HG03159 (cell line): ENCODE measurements at regions not wholly inside any gene's neighbourhood (a gene's known extent, or its start where the extent isn't known, plus 50 kb on each side); places are given as distances from the start of the nearest gene placed in this dataset.
"Not testable (repeated sequence)": the region's sequence is repeated elsewhere in the genome, so short reads cannot be mapped to it uniquely, and the experiment has no call there.

ENCODE experiments used
- ATAC-seq: cut with Tn5 transposase; IDR thresholded peaks from one replicate; pipeline ENCODE4 v1.9.1; 2021; ENCODE audit warnings: mild to moderate bottlenecking, moderate library complexity; ENCODE audit not compliant: unreplicated experiment

DNA sequence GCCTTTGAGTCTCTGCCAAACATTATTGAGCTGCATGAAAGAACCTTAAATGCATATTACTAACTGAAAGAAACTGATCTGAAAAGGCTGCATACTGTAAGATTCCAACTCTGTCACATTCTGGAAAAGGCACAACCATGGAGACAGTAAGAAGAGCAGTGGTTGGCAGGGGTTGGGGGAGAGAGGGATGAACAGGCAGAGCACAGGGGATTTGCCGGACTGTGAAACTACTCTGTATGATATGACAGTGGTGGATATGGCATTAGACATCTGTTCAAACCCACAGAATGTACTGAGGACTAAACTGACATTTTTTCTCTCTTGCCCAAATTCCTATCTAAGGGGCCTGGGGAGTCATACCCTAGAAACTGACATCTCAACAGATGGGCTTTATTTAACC, 138.4 kb downstream of the KCNJ12 start:
- ATAC-seq = not testable (repeated sequence)

GRCh38 chr17:21517538-21518293, 141.6 kb downstream of the KCNJ12 start:
- no peak for ATAC-seq

GRCh38 chr17:21522755-21523336, 146.7 kb downstream of the KCNJ12 start:
- ATAC-seq = no peak

DNA sequence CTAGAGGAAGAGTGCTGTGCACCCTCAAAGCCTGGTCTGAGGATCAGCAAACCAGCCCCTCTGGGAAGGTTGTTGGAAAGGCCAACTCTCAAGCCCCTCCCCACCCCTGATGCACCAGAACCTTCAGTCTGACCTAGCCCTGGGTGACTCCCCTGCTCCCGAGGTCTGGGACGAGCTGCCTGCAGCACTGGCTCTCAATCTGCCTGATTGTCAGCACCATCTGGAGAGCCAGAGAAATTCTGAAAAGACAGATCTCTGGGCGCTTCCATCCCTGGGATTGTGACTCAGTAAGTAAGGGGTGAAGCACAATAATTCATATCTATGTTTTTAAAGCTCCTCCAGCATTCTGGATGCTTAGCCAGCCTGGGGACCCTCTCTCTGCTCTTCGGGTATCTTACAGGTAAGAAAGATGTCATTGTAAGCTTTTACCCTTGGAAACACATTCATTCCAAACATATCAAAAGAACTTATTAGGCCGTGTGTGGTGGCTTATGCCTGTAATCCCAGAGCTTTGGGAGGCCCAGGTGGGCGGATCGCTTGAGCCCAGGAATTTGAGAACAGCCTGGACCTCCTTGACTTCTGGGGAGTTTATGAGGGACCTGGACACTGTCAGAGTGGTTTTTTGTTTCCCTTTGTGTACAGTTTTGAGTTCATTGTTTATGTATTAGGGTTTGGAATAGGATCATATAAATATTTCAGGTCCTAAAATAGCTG, 147.5 kb downstream of the KCNJ12 start:
- no peak for ATAC-seq

- ATAC-seq = no peak
Observed at GRCh38 chr17:21524211-21524591, 148.0 kb downstream of the KCNJ12 start.

DNA sequence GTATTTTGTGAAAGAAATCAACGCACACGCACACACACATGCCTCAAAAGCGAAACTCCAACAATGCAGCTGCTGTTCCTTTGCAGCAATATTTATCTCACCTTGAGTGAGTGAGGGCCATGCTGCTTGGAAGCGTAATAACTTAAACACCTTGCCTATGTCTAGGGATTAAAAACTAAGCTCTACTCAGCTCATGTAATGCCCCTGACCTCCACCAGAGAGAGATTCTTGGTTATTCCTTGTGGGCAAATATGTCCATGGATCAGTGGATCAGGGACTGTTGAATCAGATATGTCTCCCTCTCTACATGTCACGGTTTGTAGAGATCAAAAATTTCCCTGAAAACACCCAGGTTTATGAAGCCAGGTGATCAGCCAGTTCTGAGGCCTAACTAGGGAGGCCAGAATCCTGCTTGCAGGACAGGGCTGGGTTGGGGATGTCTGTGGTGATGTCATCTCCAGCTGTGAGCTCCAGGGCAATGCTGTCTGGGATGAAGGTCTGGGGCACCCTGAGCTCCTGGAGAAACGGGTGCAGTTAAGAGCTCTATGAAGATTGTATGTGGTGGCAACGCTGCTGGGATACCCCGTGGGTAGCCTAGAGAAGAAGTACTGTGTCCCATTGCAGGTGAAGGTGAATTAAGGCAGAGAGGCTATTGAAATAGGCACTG, 149.4 kb downstream of the KCNJ12 start:
- ATAC-seq = no peak

DNA sequence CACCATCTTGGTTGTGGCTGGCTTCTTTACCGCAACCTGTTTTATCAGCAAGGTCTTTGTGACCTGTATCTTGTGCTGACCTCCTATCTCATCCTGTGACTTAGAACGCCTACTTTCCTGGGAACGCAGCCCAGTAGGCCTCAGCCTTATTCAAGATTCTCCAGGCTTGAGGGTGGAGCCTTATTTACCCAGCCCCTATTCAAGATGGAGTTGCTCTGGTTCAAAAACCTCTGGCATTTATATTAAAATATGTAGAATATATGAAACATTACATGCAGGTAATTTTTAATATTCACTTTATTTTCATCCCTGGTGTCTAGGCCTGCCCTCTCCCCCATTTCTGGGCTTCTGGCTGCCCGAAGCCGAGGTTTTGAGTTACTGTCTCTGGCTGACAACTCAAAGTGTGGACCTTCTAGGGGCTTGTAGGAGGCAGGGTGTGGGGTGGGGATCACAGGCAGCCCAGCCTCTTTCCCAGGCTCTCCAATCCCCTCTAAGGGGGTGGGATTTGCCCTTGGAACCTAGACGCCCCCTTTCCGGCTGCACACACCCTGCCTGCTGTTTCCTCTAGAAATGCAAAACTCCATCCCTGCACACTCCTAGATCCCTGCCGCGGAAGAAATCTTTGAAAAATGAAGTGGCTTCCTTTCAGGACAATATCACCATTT, 152.0 kb downstream of the KCNJ12 start:
- no peak for ATAC-seq

DNA sequence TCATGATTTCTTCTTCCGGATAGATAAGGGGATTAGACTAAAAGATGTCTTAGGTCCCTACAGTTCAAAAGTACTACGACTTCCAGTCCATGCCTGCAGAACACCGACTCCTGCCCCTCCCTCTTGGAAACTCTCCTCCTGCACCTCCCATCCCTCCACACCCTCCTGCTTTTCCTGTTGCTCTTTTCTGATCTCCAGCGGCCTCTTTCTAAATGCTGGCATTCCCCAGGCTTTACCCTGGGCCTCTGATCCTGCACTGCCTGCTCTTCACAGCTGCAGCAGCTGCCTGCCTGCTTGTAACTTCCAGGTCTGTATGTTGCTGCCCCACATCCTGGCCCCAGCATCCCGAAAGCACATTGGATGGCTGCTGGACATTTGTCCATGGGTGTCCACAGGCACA, 154.2 kb downstream of the KCNJ12 start:
- ATAC-seq = no peak

DNA sequence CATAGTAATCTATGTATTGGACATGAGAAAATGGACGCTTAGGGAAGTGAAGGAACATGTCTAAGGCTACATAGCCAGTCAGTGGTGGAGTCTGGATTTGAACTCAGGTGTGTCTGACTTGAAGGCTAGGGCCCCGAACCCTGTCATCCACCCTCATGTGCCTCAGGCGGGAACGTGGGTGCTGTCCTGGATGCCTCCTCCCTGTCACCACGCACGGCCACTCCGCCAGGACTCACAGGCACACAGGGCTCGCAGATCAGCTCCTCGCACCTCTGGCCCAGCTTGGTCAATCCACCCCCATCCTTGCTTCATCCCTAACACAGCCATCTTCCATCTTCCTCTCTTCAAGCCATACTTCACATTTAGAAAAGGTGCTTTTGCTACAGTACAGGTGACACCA, 154.7 kb downstream of the KCNJ12 start:
- ATAC-seq = no peak

DNA sequence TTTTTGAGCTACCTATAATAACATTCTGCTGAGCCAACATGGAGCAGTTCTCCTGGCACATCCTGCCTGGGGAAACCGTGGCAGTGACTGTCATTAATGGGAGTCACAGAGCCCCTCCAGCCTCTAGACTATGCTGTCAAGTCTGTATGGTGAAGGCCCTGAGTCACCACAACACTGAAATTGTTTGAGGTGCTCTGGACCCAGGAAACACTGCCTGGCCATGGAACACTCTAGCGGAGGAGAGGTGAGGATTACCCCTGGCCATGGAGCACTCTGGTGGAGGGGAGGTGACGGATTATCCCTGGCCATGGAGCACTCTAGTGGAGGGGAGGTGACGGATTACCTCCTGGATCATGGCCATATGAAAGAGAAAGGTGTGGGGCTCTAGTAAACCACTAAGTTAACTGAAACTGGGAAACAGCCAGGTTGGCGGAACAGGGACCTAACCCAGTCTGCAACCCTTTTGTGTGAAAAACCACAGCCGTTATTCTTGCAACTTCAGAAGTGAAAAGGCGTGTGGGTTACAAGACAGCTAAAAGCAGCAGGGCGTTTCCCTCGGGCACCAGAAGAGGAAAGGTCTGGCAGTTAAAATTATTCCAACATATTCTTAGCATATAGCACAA, 156.7 kb downstream of the KCNJ12 start:
- no peak for ATAC-seq

GRCh38 chr17:21535686-21536375, 156.5 kb upstream of the KCNJ18 start:
- ATAC-seq = no peak

DNA sequence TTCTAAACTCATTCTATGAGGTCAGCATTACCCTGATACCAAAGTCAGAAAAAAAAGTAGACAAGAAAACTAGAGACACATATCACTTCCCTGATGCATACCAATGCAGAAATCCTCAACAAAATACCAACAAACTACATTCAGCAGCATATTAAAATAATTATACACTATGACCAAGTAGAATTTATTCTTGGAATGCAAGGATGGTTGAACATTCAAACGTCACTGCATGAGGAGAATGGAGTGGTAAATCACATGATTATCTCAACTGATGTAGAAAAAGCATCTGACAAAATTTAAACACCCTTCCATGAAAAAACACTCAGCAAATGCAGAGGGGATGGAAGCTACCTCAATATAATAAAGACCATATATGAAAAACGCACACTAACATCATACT, 155.0 kb upstream of the KCNJ18 start:
- ATAC-seq = no peak

DNA sequence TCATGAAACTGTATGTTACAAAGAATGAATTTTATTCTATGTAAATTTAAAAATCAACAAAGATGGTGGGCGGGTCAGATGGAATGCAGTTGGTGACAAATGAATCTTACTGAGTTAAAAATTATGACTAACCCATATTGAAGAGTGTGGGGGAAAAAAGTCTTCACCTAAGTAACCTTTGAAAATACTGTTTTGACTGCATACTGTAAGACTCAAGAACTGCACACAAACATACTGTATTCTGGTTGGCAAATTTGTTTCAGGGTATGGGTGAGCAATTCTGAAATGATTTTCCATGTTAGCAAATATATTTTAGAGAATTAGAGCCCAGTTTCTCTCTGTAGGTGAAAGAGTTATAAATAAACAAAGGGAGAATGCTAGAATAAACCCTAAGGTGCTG, 153.7 kb upstream of the KCNJ18 start:
- ATAC-seq = no peak

- ATAC-seq = no peak
Observed at GRCh38 chr17:21539146-21539545, 153.2 kb upstream of the KCNJ18 start.

DNA sequence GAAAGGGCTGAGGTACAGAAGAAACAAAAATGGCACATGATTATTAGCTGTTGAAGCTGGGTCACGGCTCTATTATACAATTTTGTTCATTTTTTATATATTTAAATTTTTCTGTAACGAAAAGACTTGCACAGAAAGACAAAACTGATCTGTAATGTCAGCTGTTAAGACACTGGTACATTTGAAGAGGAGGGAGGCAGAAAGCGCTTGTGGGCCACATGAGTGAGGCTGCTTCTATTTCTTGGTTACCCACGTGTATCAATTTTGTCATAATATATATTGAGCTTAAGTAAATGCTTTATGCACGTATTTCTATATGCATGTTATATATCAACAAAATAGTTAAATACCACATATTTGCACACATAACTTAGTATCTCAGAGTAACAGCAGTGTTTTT, 151.8 kb upstream of the KCNJ18 start:
- ATAC-seq = no peak

DNA sequence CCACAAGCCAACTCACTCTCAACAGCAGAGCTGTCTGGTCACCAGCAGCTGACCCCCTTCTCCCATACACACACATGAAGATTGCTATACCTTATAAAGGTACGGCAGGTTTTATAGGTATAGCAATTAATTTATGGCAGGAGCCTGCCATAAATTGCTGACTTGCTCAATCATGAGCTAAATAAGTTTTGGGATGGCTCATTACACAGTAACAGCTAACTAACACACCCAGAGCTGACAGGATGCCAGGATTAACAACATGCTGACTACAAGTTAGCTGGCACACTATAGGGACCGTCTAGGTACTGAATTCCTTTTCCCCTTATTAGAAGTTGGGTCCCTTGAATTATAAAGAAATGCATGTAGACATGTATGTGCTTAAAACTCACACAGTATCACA, 150.3 kb upstream of the KCNJ18 start:
- no peak for ATAC-seq

GRCh38 chr17:21542991-21543390, 149.3 kb upstream of the KCNJ18 start:
- ATAC-seq = no peak

- ATAC-seq = no peak
Observed at GRCh38 chr17:21545064-21545463, 147.3 kb upstream of the KCNJ18 start.

DNA sequence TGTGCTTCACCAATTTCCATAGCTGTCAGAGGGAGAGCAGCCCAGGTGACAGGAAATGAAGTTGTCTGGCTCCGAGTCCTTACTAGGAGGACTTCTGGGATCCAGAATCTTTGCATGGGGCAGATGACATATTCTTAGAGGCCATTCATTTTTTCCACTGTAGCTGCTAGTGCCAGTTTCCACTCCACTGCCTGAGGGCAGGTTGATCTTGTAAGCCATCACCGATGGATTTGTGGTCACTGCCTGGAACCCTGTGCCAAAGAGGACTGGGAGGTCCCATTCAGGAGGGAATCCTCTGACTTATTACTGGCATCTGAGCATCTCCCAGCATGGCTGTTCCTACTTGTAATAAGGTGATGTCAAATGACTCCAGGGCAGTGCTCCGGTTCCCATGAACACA, 144.1 kb upstream of the KCNJ18 start:
- no peak for ATAC-seq

- no peak for ATAC-seq
Observed at GRCh38 chr17:21549107-21549687, 143.1 kb upstream of the KCNJ18 start.
